ENCODE measurements at regions not wholly inside any gene's neighbourhood (a gene's known extent, or its start where the extent isn't known, plus 50 kb on each side); places are given as distances from the start of the nearest gene placed in this dataset.

DNA sequence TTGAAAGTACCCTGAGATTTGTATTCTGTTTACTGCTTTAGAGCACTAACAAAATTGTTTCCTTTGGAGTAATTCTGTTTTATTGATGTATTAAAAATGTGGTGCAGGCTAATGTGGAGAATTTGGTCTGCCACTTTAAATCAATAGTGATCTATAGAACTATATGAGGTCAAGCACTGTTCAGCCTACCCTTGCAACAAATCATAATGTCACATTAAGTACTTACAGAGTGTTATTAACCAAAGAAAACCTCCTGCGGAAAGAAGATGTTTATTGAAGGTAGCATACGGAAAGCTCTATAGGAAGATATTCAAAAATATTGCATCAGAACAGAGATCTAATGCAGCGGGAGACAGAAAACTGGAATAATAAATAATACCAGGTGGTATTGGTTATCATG, 865.0 kb upstream of the TYRP1 start:
- H3K4me2 ChIP-seq (ENCODE audit: insufficient read depth, low read length): no peak overlapping the region
- H4K20me1 ChIP-seq (replicated peaks; ENCODE audit: control insufficient read depth, extremely low read depth, insufficient read depth, low read length): no peaks in the 10 kb centered on the region
- H3K27ac ChIP-seq (ENCODE audit: insufficient read depth, low read depth, low read length): no peak overlapping the region
- H3K27me3 ChIP-seq (ENCODE audit: control insufficient read depth in 2 of 2, insufficient read depth in 2 of 2, low read length in 2 of 2): no peaks in the 10 kb centered on the region
- H3K9me3 ChIP-seq (replicated peaks; ENCODE audit: control insufficient read depth, insufficient read depth, low read length): peaks cover 1% of the 10 kb centered on the region
- no peak overlapping the region for H3K9ac ChIP-seq (replicated peaks; ENCODE audit: extremely low read depth, insufficient read depth, low read length)
- no peaks in the 10 kb centered on the region for H3K9me1 ChIP-seq (replicated peaks; ENCODE audit: control insufficient read depth, extremely low read depth, insufficient read depth, low read length)
- dilution Hi-C loops (cut with MboI; ENCODE audit: extremely low pct_ligation_motif_present, low sequenced_read_pairs) (no loop called here), intact Hi-C loops (cut with micrococcal nuclease) (no loop called here)
- no peaks in the 10 kb centered on the region for H3K36me3 ChIP-seq (ENCODE audit: control insufficient read depth in 2 of 2, extremely low read depth in 1 of 2, insufficient read depth in 2 of 2, low read length in 2 of 2)
- BruUV-seq (replicated peaks): no TSS peak
- ChIA-PET CTCF (no interaction called here), POLR2A (no interaction called here)
- H3K4me3 ChIP-seq (replicated peaks in 1 of 3; ENCODE audit: insufficient read depth in 1 of 3, low read depth in 1 of 3, low read length in 3 of 3): no peak overlapping the region
- no peaks in the 10 kb centered on the region for H3K79me2 ChIP-seq (ENCODE audit: control insufficient read depth, insufficient read depth, low read length)
- TF ChIP-seq CTCF (IDR thresholded peaks at IDR 0.05; ENCODE audit: extremely low read depth in 1 of 2, insufficient read depth in 1 of 2, low read depth in 1 of 2, low read length in 2 of 2) (no peak), JUN (IDR thresholded peaks at IDR 0.05; ENCODE audit: borderline replicate concordance, insufficient read depth, insufficient read length, low read depth) (no peak), MAX (IDR thresholded peaks at IDR 0.05; ENCODE audit: insufficient read depth, insufficient read length) (no peak), POLR2AphosphoS5 (IDR thresholded peaks at IDR 0.05; ENCODE audit: insufficient read depth, low read depth, low read length) (no peak), POLR2A (IDR thresholded peaks at IDR 0.05; ENCODE audit: low read depth, low read length) (no peak), GATA2 (IDR thresholded peaks at IDR 0.05; ENCODE audit: insufficient read depth, insufficient read length, low read depth, low read length) (no peak), FOS (IDR thresholded peaks at IDR 0.05; ENCODE audit: borderline replicate concordance, insufficient read depth, low read length) (no peak), MYC (IDR thresholded peaks at IDR 0.05; ENCODE audit: low read depth, low read length) (no peak)
- DNase-seq (ENCODE audit: low read depth, low spot score): no peak
- no peak overlapping the region for H2AFZ ChIP-seq (ENCODE audit: low read depth, low read length)
- no peak for FAIRE-seq
- H3K4me1 ChIP-seq (ENCODE audit: control insufficient read depth, extremely low read depth, insufficient read depth, low read length): no peaks in the 10 kb centered on the region
